K562 (cell line): ENCODE measurements at regions not wholly inside any gene's neighbourhood (a gene's known extent, or its start where the extent isn't known, plus 50 kb on each side); places are given as distances from the start of the nearest gene placed in this dataset.

Source experiments
- ARID3A ChIP-seq: IDR thresholded peaks from 2 replicates; pipeline ENCODE4 v1.6.1; 2012; ENCODE audit warnings: low read depth, low read length, improper control_type of control experiment, borderline replicate concordance
- CLOCK ChIP-seq: fragments of 250-450 bp; sonication (Bioruptor Pico); IDR thresholded peaks from 2 replicates; pipeline ENCODE4 v1.4.0; 2020; ENCODE audit warnings: mild to moderate bottlenecking, moderate library complexity, borderline replicate concordance
- POLR3A ChIP-seq: IDR thresholded peaks from 2 replicates; pipeline ENCODE4 v1.6.1; 2011; ENCODE audit warnings: borderline replicate concordance, mild to moderate bottlenecking, moderate library complexity; ENCODE audit not compliant: insufficient read length, insufficient read depth; ENCODE audit errors: extremely low read depth
- ZNF511 ChIP-seq: sonication (generic); formaldehyde crosslinking; IDR thresholded peaks from 2 replicates; pipeline ENCODE4 v1.8.0; 2022; ENCODE audit warnings: mild to moderate bottlenecking, missing genetic modification reagents

- TF ChIP-seq CLOCK (no peak), ZNF511 (CRISPR knock-in tag) (no peak), POLR3A (no peak), ARID3A (0 out of 2 replicates have a peak, but pooled peaks have one; percentile 57)
- TF ChIP-seq, all 486 proteins: peak for 25
These were observed 197.6 kb upstream of the SASH1 start (continued) for GRCh38 chr6:148144917-148145521.
